GM12891 (cell line): ENCODE measurements at regions not wholly inside any gene's neighbourhood (a gene's known extent, or its start where the extent isn't known, plus 50 kb on each side); places are given as distances from the start of the nearest gene placed in this dataset.

Source experiments
- PAX5 ChIP-seq: IDR thresholded peaks from 2 replicates; pipeline ENCODE4 v1.6.1; 2011; ENCODE audit warnings: low read length, moderate library complexity, mild to moderate bottlenecking; ENCODE audit not compliant: insufficient read depth, severe bottlenecking
- POLR2A ChIP-seq: IDR thresholded peaks from 2 replicates; pipeline ENCODE4 v1.6.1; 2011; ENCODE audit warnings: low read depth, low read length, control low read depth
- POLR2AphosphoS5 ChIP-seq: IDR thresholded peaks from 2 replicates; pipeline ENCODE4 v1.6.1; 2011; ENCODE audit warnings: low read depth, low read length, control low read depth
- POU2F2 ChIP-seq: IDR thresholded peaks from 2 replicates; pipeline ENCODE4 v1.6.1; 2011; ENCODE audit warnings: low read depth, mild to moderate bottlenecking, control low read depth, low read length, moderate library complexity
- SPI1 ChIP-seq: IDR thresholded peaks from 2 replicates; pipeline ENCODE4 v1.6.1; 2011; ENCODE audit warnings: low read depth, low read length, control low read depth
- TAF1 ChIP-seq: IDR thresholded peaks from 2 replicates; pipeline ENCODE4 v1.6.1; 2011; ENCODE audit warnings: low read depth, low read length, control low read depth

- TF ChIP-seq POLR2A (no peak), POLR2AphosphoS5 (no peak), POU2F2 (no peak), TAF1 (no peak), SPI1 (no peak), PAX5 (no peak)
Observed at GRCh38 chr6:133097208-133097607, 143.9 kb upstream of the EYA4 start.
